Bronchial epithelial cell (primary cell): ENCODE measurements at regions not wholly inside any gene's neighbourhood (a gene's known extent, or its start where the extent isn't known, plus 50 kb on each side); places are given as distances from the start of the nearest gene placed in this dataset.

Source experiments
- DNase-seq: peaks from one replicate; pipeline ENCODE4 v3.0.0-alpha.2; 2010; ENCODE audit warnings: low read depth
- FAIRE-seq: peaks from 2 replicates; lab custom pipeline; 2011; peaks lifted over from hg19 to GRCh38; lab: Jason Lieb, UNC
- H3K27me3 ChIP-seq: 2 replicates; pipeline ENCODE4 v1.5.1; 2011; ENCODE audit warnings: low read length; ENCODE audit not compliant: control insufficient read depth, insufficient read depth
- H3K36me3 ChIP-seq: 2 replicates; pipeline ENCODE4 v1.5.1; 2011; ENCODE audit warnings: low read length; ENCODE audit not compliant: control insufficient read depth, insufficient read depth
- H3K4me3 ChIP-seq: 2 replicates; pipeline ENCODE4 v1.5.1; 2011; ENCODE audit warnings: mild to moderate bottlenecking, low read depth, low read length, control low read depth
- CTCF ChIP-seq: IDR thresholded peaks from 2 replicates; pipeline ENCODE4 v1.5.1; 2011; ENCODE audit warnings: mild to moderate bottlenecking, moderate library complexity, low read length, control low read depth, inconsistent platforms; ENCODE audit not compliant: insufficient read depth, severe bottlenecking

- DNase-seq: peak; percentile 69
- TF ChIP-seq CTCF: no peak
- FAIRE-seq: no peak
Measured at GRCh38 chr3:152122851-152123250, 145.9 kb upstream of the MBNL1 start.

DNA sequence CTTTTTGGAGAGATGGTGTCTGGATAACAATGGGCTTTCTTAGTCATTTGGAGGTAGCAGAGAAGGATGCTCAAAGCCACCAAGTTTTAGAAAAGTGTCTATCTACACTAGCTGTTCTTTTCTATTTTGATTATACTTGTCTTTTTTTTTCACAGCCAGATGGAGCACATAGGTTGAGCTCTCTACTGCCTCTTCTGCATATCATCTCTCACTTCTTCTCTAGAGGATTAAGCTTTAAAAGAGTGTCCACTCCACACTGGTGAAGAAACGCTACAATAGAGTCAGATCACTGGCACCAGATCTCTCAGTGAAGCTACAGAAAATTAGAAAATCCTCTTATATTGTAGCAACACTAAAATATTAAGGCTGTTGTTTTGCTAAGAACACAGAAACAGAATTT is 145.3 kb upstream of the MBNL1 start:
- H3K4me3 ChIP-seq: no peak overlapping the region
- no peak for TF ChIP-seq CTCF
- no peaks in the 10 kb centered on the region for H3K36me3 ChIP-seq
- no peaks in the 10 kb centered on the region for H3K27me3 ChIP-seq
- FAIRE-seq (no peak), DNase-seq (no peak)

More at GRCh38 chr3:152122851-152123250, 145.9 kb upstream of the MBNL1 start:
- Histone ChIP-seq H3K36me3 (no peaks in the 10 kb centered on the region), H3K27me3 (no peaks in the 10 kb centered on the region), H3K4me3 (no peak overlapping the region)

- Histone ChIP-seq H3K36me3 (no peaks in the 10 kb centered on the region), H3K4me3 (no peak overlapping the region), H3K27me3 (no peaks in the 10 kb centered on the region)
- DNase-seq: peak; percentile 44
- FAIRE-seq: no peak
- no peak for TF ChIP-seq CTCF
Measured at GRCh38 chr3:152126260-152126659, 142.5 kb upstream of the MBNL1 start.

DNA sequence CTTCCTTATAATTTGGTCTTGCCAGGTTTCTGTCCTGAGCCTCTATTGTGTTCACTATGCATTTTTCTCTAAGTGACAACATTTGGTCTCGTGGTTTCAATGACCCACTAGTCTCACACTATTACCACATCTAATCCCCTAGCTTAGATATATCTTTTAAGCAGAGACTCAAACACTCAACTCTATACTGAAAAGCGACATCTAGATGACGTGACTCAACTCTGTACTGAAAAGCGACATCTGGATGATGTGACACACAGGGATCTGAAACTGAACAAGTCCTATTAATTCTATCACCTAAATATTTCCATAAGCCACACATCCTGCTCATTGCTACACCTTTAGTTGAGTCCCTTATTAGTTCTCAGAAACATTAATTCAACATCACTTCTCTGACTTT is 141.7 kb upstream of the MBNL1 start:
- FAIRE-seq: no peak
- no peak for DNase-seq
- Histone ChIP-seq H3K4me3 (no peak overlapping the region), H3K27me3 (no peaks in the 10 kb centered on the region), H3K36me3 (no peaks in the 10 kb centered on the region)
- TF ChIP-seq CTCF: no peak

- no peak for TF ChIP-seq CTCF
- Histone ChIP-seq H3K27me3 (no peaks in the 10 kb centered on the region), H3K4me3 (no peak overlapping the region), H3K36me3 (no peaks in the 10 kb centered on the region)
- DNase-seq: no peak
- no peak for FAIRE-seq
Measured at GRCh38 chr3:152128356-152128755, 140.4 kb upstream of the MBNL1 start.

DNA sequence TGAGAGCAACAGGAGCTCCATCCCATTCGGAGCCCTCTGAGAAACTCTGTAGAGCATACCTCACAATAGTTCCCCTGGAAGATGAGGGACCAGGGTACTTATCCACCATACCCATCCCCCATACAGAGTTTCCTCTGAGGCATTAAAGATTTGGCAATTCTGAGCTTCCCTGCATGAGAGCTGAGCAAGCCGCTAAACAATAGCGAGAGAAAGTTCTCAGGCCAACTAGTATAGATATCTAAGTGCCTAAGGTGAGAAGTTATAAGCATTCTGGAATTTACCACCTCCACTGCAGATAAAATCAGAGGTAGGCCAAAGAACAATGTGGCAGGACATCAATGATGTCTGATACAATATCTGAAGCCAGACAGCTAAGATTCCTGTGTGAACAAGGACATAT is 129.1 kb upstream of the MBNL1 start:
- Histone ChIP-seq H3K27me3 (no peaks in the 10 kb centered on the region), H3K36me3 (no peaks in the 10 kb centered on the region), H3K4me3 (no peak overlapping the region)
- DNase-seq: no peak
- no peak for TF ChIP-seq CTCF
- FAIRE-seq: no peak
